Stomach smooth muscle (tissue), 2 donors: ENCODE measurements at regions not wholly inside any gene's neighbourhood (a gene's known extent, or its start where the extent isn't known, plus 50 kb on each side); places are given as distances from the start of the nearest gene placed in this dataset.
"Not testable (repeated sequence)": the region's sequence is repeated elsewhere in the genome, so short reads cannot be mapped to it uniquely, and the experiment has no call there.

Experiments used
- H3K27ac ChIP-seq: one replicate; pipeline ENCODE4 v1.7.0; 2013; ENCODE audit warnings: mild to moderate bottlenecking, low read length, inconsistent platforms
- H3K27me3 ChIP-seq, 2 donors: one replicate each; pipeline ENCODE4 v1.7.0; 2013; ENCODE audit warnings: low read length in 2 of 2; ENCODE audit not compliant: insufficient read depth in 2 of 2, control insufficient read depth in 1 of 2
- H3K36me3 ChIP-seq, 2 donors: one replicate each; pipeline ENCODE4 v1.7.0; 2013; ENCODE audit warnings: low read length in 2 of 2; ENCODE audit not compliant: control insufficient read depth in 2 of 2, insufficient read depth in 2 of 2
- H3K4me1 ChIP-seq: one replicate; pipeline ENCODE4 v1.7.0; 2013; ENCODE audit warnings: low read length; ENCODE audit not compliant: control insufficient read depth, insufficient read depth
- H3K4me3 ChIP-seq, 2 donors: one replicate each; pipeline ENCODE4 v1.7.0; 2013; ENCODE audit warnings: low read length in 2 of 2
- H3K9ac ChIP-seq, 2 donors: one replicate each; pipeline ENCODE4 v1.7.0; 2013; ENCODE audit warnings: low read length in 2 of 2, mild to moderate bottlenecking in 1 of 2
- H3K9me3 ChIP-seq, 2 donors: one replicate each; pipeline ENCODE4 v1.7.0; 2013; ENCODE audit warnings: low read length in 2 of 2; ENCODE audit not compliant: control insufficient read depth in 2 of 2
- donor health status: healthy.
- donor health status: Pancreatic carcinoma.

GRCh38 chr13:58324161-58324560, 692.6 kb downstream of the PCDH17 start:
- no peak overlapping the region for H3K4me3 ChIP-seq
- H3K9me3 ChIP-seq: no peaks in the 10 kb centered on the region
- H3K27me3 ChIP-seq: no peaks in the 10 kb centered on the region
- H3K9ac ChIP-seq: no peak overlapping the region
- H3K4me1 ChIP-seq: no peaks in the 10 kb centered on the region
- no peaks in the 10 kb centered on the region for H3K36me3 ChIP-seq
- no peak overlapping the region for H3K27ac ChIP-seq

GRCh38 chr13:58329746-58330145, 698.2 kb downstream of the PCDH17 start:
- H3K9me3 ChIP-seq: no peaks in the 10 kb centered on the region
- H3K4me1 ChIP-seq: no peaks in the 10 kb centered on the region
- no peak overlapping the region for H3K27ac ChIP-seq
- H3K4me3 ChIP-seq: no peak overlapping the region
- no peaks in the 10 kb centered on the region for H3K36me3 ChIP-seq
- H3K27me3 ChIP-seq: no peaks in the 10 kb centered on the region
- H3K9ac ChIP-seq: no peak overlapping the region

- Histone ChIP-seq H3K9me3 (no peaks in the 10 kb centered on the region), H3K27ac (no peak overlapping the region), H3K9ac (no peak overlapping the region), H3K27me3 (no peaks in the 10 kb centered on the region), H3K36me3 (no peaks in the 10 kb centered on the region), H3K4me3 (no peak overlapping the region), H3K4me1 (no peaks in the 10 kb centered on the region)
Observed at GRCh38 chr13:58340895-58341294, 709.4 kb downstream of the PCDH17 start.

GRCh38 chr13:58341318-58341717, 709.8 kb downstream of the PCDH17 start:
- Histone ChIP-seq H3K27me3 (no peaks in the 10 kb centered on the region), H3K4me1 (no peaks in the 10 kb centered on the region), H3K9ac (no peak overlapping the region), H3K9me3 (no peaks in the 10 kb centered on the region), H3K36me3 (no peaks in the 10 kb centered on the region), H3K4me3 (no peak overlapping the region), H3K27ac (no peak overlapping the region)

- H3K27me3 ChIP-seq: no peaks in the 10 kb centered on the region
- H3K36me3 ChIP-seq: no peaks in the 10 kb centered on the region
- H3K4me3 ChIP-seq: no peak overlapping the region
- H3K9me3 ChIP-seq: no peaks in the 10 kb centered on the region
- H3K4me1 ChIP-seq: no peaks in the 10 kb centered on the region
- H3K27ac ChIP-seq: no peak overlapping the region
- no peak overlapping the region for H3K9ac ChIP-seq
Observed at GRCh38 chr13:58343076-58343475, 711.5 kb downstream of the PCDH17 start.

GRCh38 chr13:58352100-58352499, 720.6 kb downstream of the PCDH17 start:
- H3K36me3 ChIP-seq, H3K4me3 ChIP-seq, H3K4me1 ChIP-seq, H3K9ac ChIP-seq, H3K27ac ChIP-seq, H3K9me3 ChIP-seq, H3K27me3 ChIP-seq: not testable (repeated sequence)

- no peak overlapping the region for H3K27ac ChIP-seq
- H3K4me1 ChIP-seq: no peaks in the 10 kb centered on the region
- no peak overlapping the region for H3K4me3 ChIP-seq
- H3K9me3 ChIP-seq: no peaks in the 10 kb centered on the region
- H3K36me3 ChIP-seq: no peaks in the 10 kb centered on the region
- no peaks in the 10 kb centered on the region for H3K27me3 ChIP-seq
- H3K9ac ChIP-seq: no peak overlapping the region
Observed at GRCh38 chr13:58369936-58370335, 738.4 kb downstream of the PCDH17 start.

- Histone ChIP-seq H3K27me3 (no peaks in the 10 kb centered on the region), H3K9me3 (no peaks in the 10 kb centered on the region), H3K9ac (no peak overlapping the region), H3K36me3 (no peaks in the 10 kb centered on the region), H3K4me1 (no peaks in the 10 kb centered on the region), H3K4me3 (no peak overlapping the region), H3K27ac (no peak overlapping the region)
Observed at GRCh38 chr13:58376349-58376748, 744.8 kb downstream of the PCDH17 start.

GRCh38 chr13:58376775-58377174, 745.2 kb downstream of the PCDH17 start:
- Histone ChIP-seq H3K4me3 (no peak overlapping the region), H3K36me3 (no peaks in the 10 kb centered on the region), H3K4me1 (no peaks in the 10 kb centered on the region), H3K27me3 (no peaks in the 10 kb centered on the region), H3K27ac (no peak overlapping the region), H3K9me3 (no peaks in the 10 kb centered on the region), H3K9ac (no peak overlapping the region)

GRCh38 chr13:58379221-58379620, 747.7 kb downstream of the PCDH17 start:
- no peaks in the 10 kb centered on the region for H3K36me3 ChIP-seq
- no peak overlapping the region for H3K9ac ChIP-seq
- H3K27me3 ChIP-seq: no peaks in the 10 kb centered on the region
- H3K27ac ChIP-seq: no peak overlapping the region
- H3K9me3 ChIP-seq: no peaks in the 10 kb centered on the region
- H3K4me1 ChIP-seq: no peaks in the 10 kb centered on the region
- H3K4me3 ChIP-seq: no peak overlapping the region

- H3K9me3 ChIP-seq, H3K4me3 ChIP-seq, H3K36me3 ChIP-seq, H3K27ac ChIP-seq, H3K9ac ChIP-seq, H3K4me1 ChIP-seq, H3K27me3 ChIP-seq: not testable (repeated sequence)
Observed at GRCh38 chr13:58385336-58385735, 753.8 kb downstream of the PCDH17 start.
